T-helper 2 cell (primary cell): ENCODE measurements at regions not wholly inside any gene's neighbourhood (a gene's known extent, or its start where the extent isn't known, plus 50 kb on each side); places are given as distances from the start of the nearest gene placed in this dataset.

Experiments
- DNase-seq, 5 experiments: peaks; one replicate each; pipeline versions ENCODE4 v3.0.0 to v3.0.0-alpha.2; 2012 to 2022

GRCh38 chr20:23201658-23202057, 115.5 kb upstream of the CD93 start:
- DNase-seq: no peak

DNA sequence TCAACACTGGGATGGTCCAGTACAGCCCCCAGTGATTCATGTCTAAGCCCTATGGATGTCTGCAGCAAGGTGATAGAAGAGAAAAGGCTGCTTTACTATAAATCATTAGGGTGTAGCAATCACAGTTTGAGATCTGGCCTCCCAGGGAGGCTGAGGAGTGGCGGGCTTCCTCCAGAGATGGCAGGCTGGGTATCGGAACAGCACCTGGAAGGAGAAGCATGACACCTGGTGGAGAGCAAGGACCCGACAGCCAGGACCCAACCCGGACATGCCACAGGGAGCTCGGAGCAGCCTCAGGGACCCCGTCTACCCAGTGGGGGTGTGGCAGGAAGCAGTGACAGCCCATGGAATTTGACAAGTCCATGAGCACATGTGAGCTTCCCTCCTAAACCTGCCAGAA, 114.8 kb upstream of the CD93 start:
- DNase-seq: peak in 1 of 5 experiments; percentile 10

- DNase-seq: no peak
Observed at GRCh38 chr20:23200413-23200812, 114.3 kb upstream of the CD93 start.

GRCh38 chr20:23199356-23199755, 113.2 kb upstream of the CD93 start:
- DNase-seq: no peak

DNA sequence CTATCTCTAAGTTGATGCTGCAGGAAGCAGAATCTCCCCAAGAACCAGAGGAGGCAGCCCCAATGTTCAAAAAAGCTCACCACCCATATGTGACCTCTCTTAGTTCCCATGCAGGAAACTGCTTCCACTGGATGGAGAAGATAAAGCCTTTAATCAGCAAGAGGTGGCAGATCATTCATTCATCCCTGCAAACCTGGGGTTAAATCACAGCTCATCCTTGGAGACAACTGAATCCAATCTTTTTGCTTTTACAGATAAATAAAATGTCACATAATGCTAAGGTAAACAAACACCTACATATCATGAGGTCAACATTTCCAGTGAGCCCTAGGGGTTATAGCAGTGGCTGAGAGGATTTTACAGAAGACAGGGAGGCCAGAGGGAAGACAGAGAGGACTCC, 112.7 kb upstream of the CD93 start:
- no peak for DNase-seq

DNA sequence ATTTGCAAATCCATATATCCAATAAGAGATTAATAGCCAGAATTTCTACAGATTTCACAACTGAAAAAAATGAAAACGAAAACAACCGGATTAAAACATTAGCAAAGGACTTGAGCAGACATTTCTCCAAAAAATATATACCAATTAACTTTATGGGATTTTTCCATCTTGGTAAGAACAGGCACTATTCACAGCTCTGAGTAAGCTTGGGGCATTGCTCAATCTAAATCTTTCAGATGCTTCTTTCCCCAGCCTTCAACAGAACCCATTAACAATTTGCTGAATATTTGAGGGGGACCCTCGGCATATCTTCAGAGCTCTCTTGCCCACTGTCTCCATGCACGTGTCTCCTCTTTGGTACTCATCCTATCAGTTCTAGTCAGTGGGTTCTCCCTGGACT, 111.7 kb upstream of the CD93 start:
- DNase-seq: no peak

- DNase-seq: no peak
Observed at GRCh38 chr20:23195636-23196035, 109.5 kb upstream of the CD93 start.

- DNase-seq: no peak
Observed at GRCh38 chr20:23193801-23194384, 107.8 kb upstream of the CD93 start.

DNA sequence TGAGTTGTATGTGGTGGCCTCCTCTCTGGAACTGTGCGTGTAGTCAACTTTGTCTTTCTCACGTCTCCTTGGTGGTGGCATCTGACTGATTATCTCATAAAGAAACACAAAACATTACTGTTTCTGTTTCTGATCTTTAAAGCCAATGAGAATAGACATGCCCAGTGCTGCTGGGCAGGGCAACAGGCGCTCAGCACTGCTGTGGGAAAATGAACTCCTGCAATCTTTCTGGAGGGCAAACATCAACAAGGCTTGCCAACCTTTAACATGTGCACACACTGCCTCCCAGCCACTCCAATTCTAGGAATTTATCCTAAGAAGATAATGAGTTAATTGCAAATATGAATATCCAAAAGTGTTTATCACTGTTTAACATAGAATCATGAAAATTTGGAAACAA, 106.3 kb upstream of the CD93 start:
- no peak for DNase-seq

GRCh38 chr20:23190557-23190956, 104.4 kb upstream of the CD93 start:
- DNase-seq: no peak

- DNase-seq: no peak
Observed at GRCh38 chr20:23189854-23190253, 103.7 kb upstream of the CD93 start.

GRCh38 chr20:23189341-23189740, 103.2 kb upstream of the CD93 start:
- no peak for DNase-seq

GRCh38 chr20:23188377-23189169, 102.4 kb upstream of the CD93 start:
- DNase-seq: no peak

DNA sequence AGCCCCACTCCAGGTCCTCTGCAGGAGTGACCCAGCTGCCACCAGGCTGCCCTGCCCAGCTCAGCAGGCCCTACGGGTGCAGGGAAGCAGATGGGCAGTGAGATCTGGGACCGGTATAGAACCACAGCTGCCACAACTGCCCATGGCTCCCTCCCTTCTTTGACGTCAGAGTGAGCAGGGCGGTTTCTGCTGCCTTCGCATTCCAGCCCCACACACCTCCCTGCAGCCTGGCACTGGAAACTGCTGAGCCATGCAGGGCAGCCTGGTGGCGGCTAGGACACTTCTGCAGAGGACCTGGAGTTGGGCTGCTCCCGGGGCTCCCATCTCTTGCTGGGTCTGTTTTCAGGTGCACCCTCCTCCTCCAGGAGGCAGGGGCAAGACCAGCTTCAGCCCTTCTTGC, 101.6 kb upstream of the CD93 start:
- no peak for DNase-seq

DNA sequence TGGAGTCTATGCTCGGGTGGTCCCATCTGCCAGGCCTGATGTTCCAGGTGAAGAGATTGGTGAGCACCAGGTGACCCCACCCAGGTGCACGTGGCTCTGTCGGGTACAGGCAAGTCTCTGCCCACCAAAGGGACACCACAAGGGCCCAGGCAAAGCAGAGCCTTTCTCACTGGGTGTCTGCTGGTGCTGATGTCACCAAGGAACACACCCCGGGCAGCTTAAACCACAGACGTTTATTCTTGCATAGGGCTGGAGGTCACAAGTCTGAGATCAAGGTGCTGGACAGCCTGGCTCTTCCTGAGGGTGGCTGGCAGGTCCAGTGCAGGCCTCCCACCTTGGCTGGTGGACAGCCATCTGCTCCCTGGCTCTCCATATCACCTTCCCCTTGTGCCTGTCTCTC, 100.7 kb upstream of the CD93 start:
- DNase-seq: no peak

GRCh38 chr20:23180451-23180921, 94.4 kb upstream of the CD93 start:
- DNase-seq: no peak

DNA sequence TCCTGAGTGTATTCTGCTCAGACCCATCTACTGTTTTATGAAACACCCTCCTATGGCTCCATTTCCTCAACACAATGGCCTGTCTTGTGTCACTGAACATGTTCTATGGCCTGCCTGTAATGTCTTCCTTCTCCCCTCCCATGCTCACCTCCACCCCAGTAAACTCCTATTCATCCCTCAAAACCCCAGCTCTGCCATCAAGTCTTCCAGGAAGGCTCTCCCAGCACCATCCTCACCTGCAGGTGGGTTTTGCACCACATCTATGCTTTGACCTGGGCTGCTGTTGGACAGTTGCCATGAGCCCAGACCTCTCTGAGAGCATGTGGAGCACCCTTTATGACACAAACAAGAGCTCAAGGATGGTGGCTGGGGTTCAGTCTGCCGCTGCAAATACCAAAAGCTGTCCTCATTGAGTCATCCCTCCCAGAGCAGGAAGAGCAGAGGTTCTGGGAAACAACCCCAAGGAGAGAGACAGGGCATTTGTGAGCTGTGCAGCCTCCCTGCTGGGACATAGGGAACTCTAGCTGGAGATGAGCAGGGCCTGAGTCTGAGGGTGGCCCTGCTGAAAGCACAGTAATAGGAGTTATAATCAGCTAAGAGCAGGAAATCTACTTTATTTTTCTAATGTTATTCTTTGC, 93.8 kb upstream of the CD93 start:
- no peak for DNase-seq

DNA sequence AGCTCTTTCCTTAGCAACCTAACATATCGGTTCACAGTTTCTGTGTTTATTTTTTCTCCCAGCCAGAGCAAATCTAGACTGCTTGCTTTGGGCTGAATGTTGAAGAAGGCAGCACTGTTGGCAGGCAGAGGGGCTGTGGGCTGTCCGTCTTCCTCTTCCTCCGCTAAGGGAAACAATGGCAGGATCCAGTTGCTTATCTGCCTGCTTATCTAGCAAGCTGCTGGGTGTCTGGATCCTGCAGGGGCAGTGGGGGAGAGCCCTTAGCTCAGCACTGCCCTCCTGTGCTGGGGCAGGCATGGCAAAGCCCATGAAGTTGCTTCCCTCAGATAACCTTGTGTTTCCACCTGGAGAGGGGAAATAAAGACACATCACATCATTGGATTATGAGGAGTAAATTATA, 92.7 kb upstream of the CD93 start:
- DNase-seq: no peak

GRCh38 chr20:23174821-23175220, 88.7 kb upstream of the CD93 start:
- DNase-seq: no peak

- DNase-seq: no peak
Observed at GRCh38 chr20:23167431-23167830, 81.3 kb upstream of the CD93 start.

DNA sequence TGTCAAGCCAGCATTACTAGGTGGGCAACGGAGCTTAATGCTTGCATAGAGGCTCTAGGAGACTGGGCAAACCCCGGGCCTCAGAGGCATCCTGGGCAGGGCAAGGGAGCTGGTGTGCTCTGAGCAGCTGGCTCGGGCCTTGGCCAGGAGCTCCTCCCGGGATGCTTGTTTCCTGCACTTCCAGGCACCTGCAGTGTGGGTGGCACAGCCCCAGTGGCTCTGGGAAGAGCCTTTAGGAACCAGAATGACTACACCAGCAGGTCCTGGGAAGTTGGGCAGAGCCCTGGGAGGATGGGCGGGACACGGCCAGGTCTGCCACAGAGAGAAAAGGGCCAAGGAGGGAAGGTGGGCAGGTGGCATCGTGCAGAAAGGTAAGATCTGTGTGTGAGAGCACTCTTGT, 80.4 kb upstream of the CD93 start:
- no peak for DNase-seq

GRCh38 chr20:23165964-23166363, 79.8 kb upstream of the CD93 start:
- no peak for DNase-seq

DNA sequence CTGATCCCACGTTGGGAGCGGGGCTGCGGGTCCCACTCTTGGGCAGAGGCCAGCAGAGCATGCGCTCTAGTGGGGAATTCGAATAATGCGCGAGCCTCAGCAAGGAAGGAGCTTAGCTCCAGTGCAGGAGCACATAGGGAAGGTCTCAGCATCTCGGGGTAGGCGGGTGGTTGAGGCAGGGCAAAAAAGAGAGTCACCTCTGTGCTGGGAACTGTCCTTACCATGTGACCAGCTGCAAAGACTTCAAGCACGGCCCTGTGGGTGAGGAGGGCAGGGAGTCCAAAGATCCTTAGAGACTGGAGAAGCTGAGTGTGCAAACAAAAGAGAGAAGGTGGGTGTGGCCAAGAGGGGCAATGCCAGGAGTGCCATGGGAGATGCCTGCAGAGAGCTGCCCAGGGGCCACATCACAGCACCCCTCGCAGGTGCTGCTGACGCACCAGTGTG, 79.2 kb upstream of the CD93 start:
- no peak for DNase-seq

GRCh38 chr20:23164176-23164601, 78.1 kb upstream of the CD93 start:
- no peak for DNase-seq
